ENCODE measurements at regions not wholly inside any gene's neighbourhood (a gene's known extent, or its start where the extent isn't known, plus 50 kb on each side); places are given as distances from the start of the nearest gene placed in this dataset.

DNA sequence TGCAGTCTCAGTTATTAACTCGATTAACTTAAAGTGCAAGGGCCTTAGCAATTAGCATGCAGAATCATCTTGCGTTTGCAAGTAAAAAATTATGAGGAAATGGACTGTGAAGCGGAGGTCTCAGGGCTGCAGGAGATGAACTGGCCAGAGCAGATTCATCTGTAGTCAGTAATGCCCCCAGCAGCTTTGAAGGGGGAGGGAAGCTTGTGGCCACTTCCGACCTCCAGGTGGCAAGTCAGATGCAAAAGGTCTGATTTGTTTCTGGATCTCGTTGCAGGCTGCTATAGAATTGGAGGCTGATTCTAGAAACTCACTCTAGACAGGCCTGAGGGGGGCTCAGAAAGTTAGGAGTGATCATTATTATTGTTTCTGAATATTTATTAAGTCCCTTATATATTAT is 107.4 kb upstream of the RGS6 start:
- Mint-ChIP-seq H3K27ac (ENCODE audit: unreplicated experiment) (no peak overlapping the region), H3K27me3 (ENCODE audit: low read depth) (no peaks in the 10 kb centered on the region), H3K4me3 (no peak overlapping the region), H3K9me3 (peaks cover 8% of the 10 kb centered on the region), H3K4me1 (peaks cover 5% of the 10 kb centered on the region), H3K36me3 (ENCODE audit: low read depth) (no peaks in the 10 kb centered on the region)
- no peak for DNase-seq (ENCODE audit: low read depth, low spot score)
- TF ChIP-seq CTCF (conservative IDR thresholded peaks at IDR 0.05) = no peak

DNA sequence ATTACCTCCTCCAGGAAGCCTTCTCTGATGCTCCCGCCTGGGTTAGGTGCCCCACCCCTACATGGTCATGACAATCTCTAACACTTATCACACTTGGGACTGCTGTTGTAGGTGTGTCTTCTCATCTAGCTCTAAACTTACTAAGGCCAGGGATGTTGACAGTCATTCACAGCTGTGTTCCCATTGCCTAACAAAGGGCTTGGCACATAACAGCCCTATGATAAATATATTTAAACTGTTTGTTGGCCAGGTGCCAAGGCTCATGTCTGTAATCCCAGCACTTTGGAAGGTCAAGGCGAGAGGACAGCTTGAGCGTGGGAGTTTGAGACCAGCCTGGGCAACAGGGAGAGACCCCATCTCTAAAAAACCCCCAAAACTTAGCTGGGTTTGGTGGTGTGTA is 98.8 kb upstream of the RGS6 start:
- Mint-ChIP-seq H3K9me3 (no peaks in the 10 kb centered on the region), H3K27ac (ENCODE audit: unreplicated experiment) (peak overlapping the region; percentile 60), H3K36me3 (ENCODE audit: low read depth) (peaks cover 4% of the 10 kb centered on the region), H3K27me3 (ENCODE audit: low read depth) (no peaks in the 10 kb centered on the region), H3K4me3 (no peak overlapping the region), H3K4me1 (no peaks in the 10 kb centered on the region)
- no peak for TF ChIP-seq CTCF (conservative IDR thresholded peaks at IDR 0.05)
- DNase-seq (ENCODE audit: low read depth, low spot score) = no peak

DNA sequence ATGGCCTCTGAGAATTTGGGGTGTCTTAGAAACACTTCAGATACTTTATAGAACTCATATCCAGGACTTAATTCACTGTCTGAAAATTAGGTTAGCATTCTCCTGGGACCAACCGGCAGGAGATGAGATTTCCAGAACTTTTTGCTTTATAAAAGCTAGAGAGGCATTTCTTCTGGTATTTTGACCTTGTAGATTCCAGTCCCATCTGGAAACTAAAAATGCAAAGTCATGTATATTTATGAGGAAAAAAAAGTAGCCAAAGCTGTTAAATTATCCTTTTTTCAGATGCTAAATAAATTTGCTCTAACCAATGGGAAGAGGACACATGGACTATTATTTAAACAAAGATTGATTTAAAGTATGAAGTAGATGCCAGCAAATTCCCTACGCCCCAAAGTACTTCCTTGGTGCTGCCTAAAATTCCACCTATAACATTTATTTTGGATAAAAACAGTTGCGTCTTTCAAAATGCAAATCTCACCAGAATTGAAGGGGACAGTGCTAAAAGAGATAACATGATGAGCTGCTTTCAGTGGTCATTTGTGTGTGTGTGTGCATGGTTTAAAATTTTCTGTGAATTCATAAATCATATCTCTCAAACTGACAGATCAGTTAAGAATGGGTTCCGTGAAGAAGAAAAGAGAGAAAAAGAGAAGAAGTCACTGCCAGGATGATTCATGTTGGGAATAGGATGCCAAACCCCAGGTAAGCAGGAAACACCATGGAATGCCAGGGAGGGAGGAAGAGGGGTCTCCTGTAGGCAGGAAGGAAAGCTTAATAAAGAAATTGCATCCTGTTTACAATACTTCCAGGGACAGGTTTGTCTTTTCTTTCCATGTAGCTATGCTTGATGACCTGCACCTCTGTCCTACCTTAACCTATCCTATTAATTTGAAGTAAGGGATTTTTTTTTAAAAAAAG is 97.7 kb upstream of the RGS6 start:
- Mint-ChIP-seq H3K27ac (ENCODE audit: unreplicated experiment) (no peak overlapping the region), H3K4me3 (no peak overlapping the region), H3K27me3 (ENCODE audit: low read depth) (no peaks in the 10 kb centered on the region), H3K36me3 (ENCODE audit: low read depth) (peaks cover 4% of the 10 kb centered on the region), H3K9me3 (no peaks in the 10 kb centered on the region), H3K4me1 (no peaks in the 10 kb centered on the region)
- DNase-seq (ENCODE audit: low read depth, low spot score) = no peak
- no peak for TF ChIP-seq CTCF (conservative IDR thresholded peaks at IDR 0.05)

DNA sequence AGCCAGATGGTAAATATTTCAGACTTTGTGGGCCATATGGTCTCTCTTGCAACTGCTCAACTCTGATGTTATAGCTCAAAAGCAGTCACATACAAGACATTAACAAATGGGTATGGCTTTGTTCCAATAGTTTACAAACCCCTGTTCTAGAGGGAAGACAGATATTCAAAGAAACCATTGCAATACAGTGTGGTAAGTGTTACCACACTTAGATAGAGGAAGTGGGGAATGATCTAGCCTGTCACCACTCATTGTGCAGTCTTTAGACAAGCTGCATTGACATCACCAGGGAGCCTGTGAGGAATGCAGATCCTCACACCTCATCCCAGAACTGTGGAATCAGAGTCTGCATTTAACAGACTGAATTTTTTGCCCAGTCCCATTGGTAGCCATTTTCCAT is 80.0 kb upstream of the RGS6 start:
- no peak for TF ChIP-seq CTCF (conservative IDR thresholded peaks at IDR 0.05)
- Mint-ChIP-seq H3K4me3 (no peak overlapping the region), H3K27me3 (ENCODE audit: low read depth) (no peaks in the 10 kb centered on the region), H3K27ac (ENCODE audit: unreplicated experiment) (no peak overlapping the region), H3K4me1 (peaks cover 26% of the 10 kb centered on the region), H3K36me3 (ENCODE audit: low read depth) (peaks cover 29% of the 10 kb centered on the region), H3K9me3 (peaks cover 15% of the 10 kb centered on the region)
- no peak for DNase-seq (ENCODE audit: low read depth, low spot score)

DNA sequence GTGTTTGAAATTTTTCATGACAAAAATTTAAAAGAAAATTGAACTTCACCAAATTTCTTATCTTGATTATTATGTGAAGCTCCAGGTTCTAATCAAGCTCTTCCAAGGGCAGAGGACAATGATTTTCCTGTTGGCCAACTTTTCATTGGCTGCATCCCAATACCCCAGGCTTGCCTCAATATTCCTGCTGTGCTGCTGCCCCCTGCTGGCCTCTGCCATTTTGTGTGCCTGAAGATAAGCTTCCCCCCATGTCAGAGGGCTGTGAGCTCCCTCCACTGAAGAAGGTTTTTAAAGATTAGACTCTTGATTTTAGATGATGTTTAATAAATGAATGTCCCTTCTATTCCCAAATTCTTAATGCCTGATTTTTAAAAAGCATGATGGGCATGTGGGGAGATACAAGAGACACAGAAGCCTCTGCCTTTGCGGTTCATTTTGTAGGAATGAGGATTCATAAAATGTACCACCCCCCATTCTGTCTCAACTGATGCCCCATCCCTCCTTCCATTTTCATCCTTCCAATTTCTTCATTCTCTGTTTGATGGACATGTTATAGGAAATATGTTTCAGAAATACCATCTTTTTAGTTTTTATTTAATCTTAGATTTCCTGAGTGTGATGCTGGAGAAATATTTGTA is 76.7 kb upstream of the RGS6 start:
- Mint-ChIP-seq H3K9me3 (peaks cover 29% of the 10 kb centered on the region), H3K4me1 (peaks cover 14% of the 10 kb centered on the region), H3K36me3 (ENCODE audit: low read depth) (peaks cover 44% of the 10 kb centered on the region), H3K27ac (ENCODE audit: unreplicated experiment) (no peak overlapping the region), H3K4me3 (no peak overlapping the region), H3K27me3 (ENCODE audit: low read depth) (no peaks in the 10 kb centered on the region)
- peak; percentile 68 for TF ChIP-seq CTCF (conservative IDR thresholded peaks at IDR 0.05)
- DNase-seq (ENCODE audit: low read depth, low spot score) = peak; percentile 77

Measured in neural crest cell (in vitro differentiated cells).